Peyer's patch (tissue), 4 donors: ENCODE measurements at regions not wholly inside any gene's neighbourhood (a gene's known extent, or its start where the extent isn't known, plus 50 kb on each side); places are given as distances from the start of the nearest gene placed in this dataset.

Experiments
- POLR2A ChIP-seq, 2 donors: fragments of 450-650 bp; IDR thresholded peaks; one replicate each; pipeline ENCODE4 v1.5.1; 2017; ENCODE audit warnings: antibody characterized with exemption in 2 of 2, mild to moderate bottlenecking in 2 of 2, moderate library complexity in 2 of 2
- TF ChIP-seq, protein P1 (sequence below), 6 experiments: fragments of 450-650 bp in 4 of 6; fragments of 200-600 bp in 2 of 6; sonication (generic) in 1 of 6; IDR thresholded peaks; one replicate each; pipeline ENCODE4 v1.5.1; 2017 to 2019; ENCODE audit warnings: antibody characterized with exemption in 6 of 6, mild to moderate bottlenecking in 3 of 6, moderate library complexity in 1 of 6

DNA sequence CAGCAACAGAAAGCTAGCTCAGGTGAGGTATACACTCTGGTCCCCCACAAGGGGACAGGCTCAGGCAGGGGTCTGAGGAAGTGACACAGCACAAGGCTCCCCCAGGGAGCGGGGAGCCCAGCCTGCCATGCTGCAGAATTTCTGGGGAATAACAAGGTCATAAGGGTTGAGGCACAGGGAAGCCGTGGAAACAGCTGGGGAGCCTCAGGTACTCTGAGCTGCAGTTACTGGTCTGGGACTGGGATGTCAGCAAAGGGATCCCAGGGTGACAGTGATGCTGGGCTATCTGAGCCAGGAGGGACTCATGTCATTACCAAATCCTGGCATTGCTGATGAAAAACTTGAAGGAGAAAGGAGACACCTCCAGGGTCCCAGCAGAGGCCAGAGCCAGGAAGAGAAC is 64.4 kb upstream of the NANOS1 start:
- TF ChIP-seq POLR2A (IDR thresholded peaks at IDR 0.05) = no peak
- TF ChIP-seq, protein P1, sequence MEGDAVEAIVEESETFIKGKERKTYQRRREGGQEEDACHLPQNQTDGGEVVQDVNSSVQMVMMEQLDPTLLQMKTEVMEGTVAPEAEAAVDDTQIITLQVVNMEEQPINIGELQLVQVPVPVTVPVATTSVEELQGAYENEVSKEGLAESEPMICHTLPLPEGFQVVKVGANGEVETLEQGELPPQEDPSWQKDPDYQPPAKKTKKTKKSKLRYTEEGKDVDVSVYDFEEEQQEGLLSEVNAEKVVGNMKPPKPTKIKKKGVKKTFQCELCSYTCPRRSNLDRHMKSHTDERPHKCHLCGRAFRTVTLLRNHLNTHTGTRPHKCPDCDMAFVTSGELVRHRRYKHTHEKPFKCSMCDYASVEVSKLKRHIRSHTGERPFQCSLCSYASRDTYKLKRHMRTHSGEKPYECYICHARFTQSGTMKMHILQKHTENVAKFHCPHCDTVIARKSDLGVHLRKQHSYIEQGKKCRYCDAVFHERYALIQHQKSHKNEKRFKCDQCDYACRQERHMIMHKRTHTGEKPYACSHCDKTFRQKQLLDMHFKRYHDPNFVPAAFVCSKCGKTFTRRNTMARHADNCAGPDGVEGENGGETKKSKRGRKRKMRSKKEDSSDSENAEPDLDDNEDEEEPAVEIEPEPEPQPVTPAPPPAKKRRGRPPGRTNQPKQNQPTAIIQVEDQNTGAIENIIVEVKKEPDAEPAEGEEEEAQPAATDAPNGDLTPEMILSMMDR (IDR thresholded peaks at IDR 0.05) = no peak
